OCI-LY1 (cell line): ENCODE measurements at regions not wholly inside any gene's neighbourhood (a gene's known extent, or its start where the extent isn't known, plus 50 kb on each side); places are given as distances from the start of the nearest gene placed in this dataset.

Experiments used
- EZH2 ChIP-seq: fragments of 200-600 bp; sonication (generic), shearing (Covaris generic); IDR thresholded peaks from 2 replicates; pipeline ENCODE4 v1.8.0; 2017; ENCODE audit warnings: borderline replicate concordance, mixed run types, mild to moderate bottlenecking, antibody characterized with exemption, low read length, moderate library complexity, mixed read lengths
- TF ChIP-seq, protein P1 (sequence below): fragments of 200-600 bp; sonication (generic), shearing (Covaris generic); IDR thresholded peaks from 2 replicates; pipeline ENCODE4 v1.5.1; 2017; ENCODE audit warnings: mild to moderate bottlenecking, antibody characterized with exemption, low read length, moderate library complexity, mixed read lengths

DNA sequence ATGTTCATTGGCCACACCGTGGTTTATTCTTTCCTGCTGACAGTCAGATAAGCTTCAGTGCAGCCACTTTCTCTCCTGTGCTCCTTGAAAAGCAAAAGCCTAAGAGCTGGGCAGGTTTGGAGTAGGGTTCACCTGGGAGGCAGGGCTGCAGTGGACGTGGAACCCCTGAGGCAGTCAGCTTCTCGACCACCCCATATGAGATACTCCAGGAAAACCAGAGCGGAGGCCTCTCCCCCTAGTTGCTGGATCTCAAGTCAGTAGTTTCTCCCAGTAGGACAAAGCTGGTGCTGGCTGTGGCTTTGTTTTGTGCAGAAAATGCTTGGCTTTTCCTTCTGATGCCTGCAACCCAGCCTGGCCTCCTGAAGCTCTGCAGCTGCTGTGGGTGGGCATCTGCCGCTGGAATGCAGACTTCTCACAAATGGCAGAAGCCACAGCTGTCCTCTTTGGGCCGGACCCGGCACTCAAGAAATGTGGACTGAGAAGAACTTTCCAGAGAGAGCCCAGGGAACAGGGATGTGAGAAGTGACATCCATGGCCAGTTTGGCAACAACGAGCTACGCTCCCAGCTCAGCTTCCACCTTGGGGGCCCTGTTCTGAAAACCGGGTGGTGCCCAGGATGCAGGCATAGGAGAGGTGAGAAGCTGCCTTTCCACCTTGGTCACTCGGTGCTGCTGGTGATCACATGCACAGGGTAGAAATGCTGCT lies 276.6 kb upstream of the TCERG1L start:
- TF ChIP-seq, protein P1, sequence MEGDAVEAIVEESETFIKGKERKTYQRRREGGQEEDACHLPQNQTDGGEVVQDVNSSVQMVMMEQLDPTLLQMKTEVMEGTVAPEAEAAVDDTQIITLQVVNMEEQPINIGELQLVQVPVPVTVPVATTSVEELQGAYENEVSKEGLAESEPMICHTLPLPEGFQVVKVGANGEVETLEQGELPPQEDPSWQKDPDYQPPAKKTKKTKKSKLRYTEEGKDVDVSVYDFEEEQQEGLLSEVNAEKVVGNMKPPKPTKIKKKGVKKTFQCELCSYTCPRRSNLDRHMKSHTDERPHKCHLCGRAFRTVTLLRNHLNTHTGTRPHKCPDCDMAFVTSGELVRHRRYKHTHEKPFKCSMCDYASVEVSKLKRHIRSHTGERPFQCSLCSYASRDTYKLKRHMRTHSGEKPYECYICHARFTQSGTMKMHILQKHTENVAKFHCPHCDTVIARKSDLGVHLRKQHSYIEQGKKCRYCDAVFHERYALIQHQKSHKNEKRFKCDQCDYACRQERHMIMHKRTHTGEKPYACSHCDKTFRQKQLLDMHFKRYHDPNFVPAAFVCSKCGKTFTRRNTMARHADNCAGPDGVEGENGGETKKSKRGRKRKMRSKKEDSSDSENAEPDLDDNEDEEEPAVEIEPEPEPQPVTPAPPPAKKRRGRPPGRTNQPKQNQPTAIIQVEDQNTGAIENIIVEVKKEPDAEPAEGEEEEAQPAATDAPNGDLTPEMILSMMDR, result no peak
- TF ChIP-seq EZH2, result no peak
